ENCODE measurements at regions not wholly inside any gene's neighbourhood (a gene's known extent, or its start where the extent isn't known, plus 50 kb on each side); places are given as distances from the start of the nearest gene placed in this dataset.
"Not testable (repeated sequence)": the region's sequence is repeated elsewhere in the genome, so short reads cannot be mapped to it uniquely, and the experiment has no call there.

GRCh38 chr16:29202025-29202632 is 204.4 kb downstream of the NPIPB11 start:
- not testable (repeated sequence) for TF ChIP-seq CTCF, POLR2A (IDR thresholded peaks at IDR 0.05)

Measured in testis (tissue), 2 donors.